MM.1S (cell line): ENCODE measurements at regions not wholly inside any gene's neighbourhood (a gene's known extent, or its start where the extent isn't known, plus 50 kb on each side); places are given as distances from the start of the nearest gene placed in this dataset.

Source experiments
- DNase-seq: peaks from one replicate; pipeline ENCODE4 v3.0.0-alpha.2; 2015
- H2AFZ ChIP-seq: fragments of 300-600 bp; sonication (generic); 2 replicates; pipeline ENCODE4 v1.6.0; 2016; ENCODE audit warnings: antibody characterized with exemption, low read length
- H3F3A ChIP-seq: fragments of 300-600 bp; sonication (generic); 2 replicates; pipeline ENCODE4 v1.6.1; 2016; ENCODE audit warnings: mild to moderate bottlenecking, antibody characterized with exemption, low read length, moderate library complexity, mixed read lengths; ENCODE audit not compliant: insufficient read depth
- H3K27ac ChIP-seq: fragments of 300-600 bp; sonication (generic); 2 replicates; pipeline ENCODE4 v1.5.1; 2016; ENCODE audit warnings: mild to moderate bottlenecking, low read length
- H3K27me3 ChIP-seq: fragments of 300-600 bp; sonication (generic); replicated peaks from 2 replicates; pipeline ENCODE4 v1.6.0; 2016; ENCODE audit warnings: low read length; ENCODE audit not compliant: insufficient read depth
- H3K36me3 ChIP-seq: fragments of 300-600 bp; sonication (generic); replicated peaks from 2 replicates; pipeline ENCODE4 v1.6.1; 2016; ENCODE audit warnings: mild to moderate bottlenecking, low read length, mixed read lengths; ENCODE audit not compliant: insufficient read depth
- H3K4me1 ChIP-seq: fragments of 300-600 bp; sonication (generic); 2 replicates; pipeline ENCODE4 v1.6.1; 2016; ENCODE audit warnings: low read length, mixed read lengths
- H3K4me2 ChIP-seq: fragments of 300-600 bp; sonication (generic); 2 replicates; pipeline ENCODE4 v1.6.0; 2016; ENCODE audit warnings: low read depth, low read length
- H3K4me3 ChIP-seq: fragments of 300-600 bp; sonication (generic); 2 replicates; pipeline ENCODE4 v1.5.1; 2016; ENCODE audit warnings: low read length, mixed read lengths
- H3K79me2 ChIP-seq: fragments of 300-600 bp; sonication (generic); 2 replicates; pipeline ENCODE4 v1.6.1; 2016; ENCODE audit warnings: mixed run types, low read length, mixed read lengths
- H3K9ac ChIP-seq: fragments of 300-600 bp; sonication (generic); 2 replicates; pipeline ENCODE4 v1.6.1; 2016; ENCODE audit warnings: low read length, mixed read lengths
- H3K9me2 ChIP-seq: fragments of 300-600 bp; sonication (generic); replicated peaks from 2 replicates; pipeline ENCODE4 v1.6.1; 2016; ENCODE audit warnings: mild to moderate bottlenecking, low read length, mixed read lengths; ENCODE audit not compliant: insufficient read depth
- H3K9me3 ChIP-seq: fragments of 300-600 bp; sonication (generic); replicated peaks from 2 replicates; pipeline ENCODE4 v1.6.1; 2016; ENCODE audit warnings: mild to moderate bottlenecking, low read length, mixed read lengths; ENCODE audit not compliant: insufficient read depth
- H4K20me1 ChIP-seq: fragments of 300-600 bp; sonication (generic); 2 replicates; pipeline ENCODE4 v1.6.1; 2016; ENCODE audit warnings: mild to moderate bottlenecking, low read length, moderate library complexity, mixed read lengths; ENCODE audit not compliant: insufficient read depth
- CTCF ChIP-seq: fragments of 300-600 bp; sonication (generic); IDR thresholded peaks from 2 replicates; pipeline ENCODE4 v1.5.1; 2016; ENCODE audit warnings: antibody characterized with exemption, low read length, mixed read lengths
- EZH2 ChIP-seq: fragments of 300-600 bp; sonication (generic); optimal IDR thresholded peaks from 2 replicates; pipeline ENCODE3; 2017; ENCODE audit warnings: low read depth, mild to moderate bottlenecking, antibody characterized with exemption, low read length, mixed read lengths
- EZH2phosphoT487 ChIP-seq: fragments of 300-600 bp; sonication (generic); IDR thresholded peaks from 2 replicates; pipeline ENCODE4 v1.6.1; 2018; ENCODE audit warnings: antibody characterized with exemption, low read length

- no peaks in the 10 kb centered on the region for H3F3A ChIP-seq
- H3K9ac ChIP-seq, result no peak overlapping the region
- H3K27me3 ChIP-seq, result no peaks in the 10 kb centered on the region
- H3K4me1 ChIP-seq, result no peaks in the 10 kb centered on the region
- no peak overlapping the region for H3K4me3 ChIP-seq
- no peak for DNase-seq
- no peaks in the 10 kb centered on the region for H3K9me3 ChIP-seq
- H4K20me1 ChIP-seq, result no peaks in the 10 kb centered on the region
- no peaks in the 10 kb centered on the region for H3K36me3 ChIP-seq
- no peak overlapping the region for H3K4me2 ChIP-seq
- H3K9me2 ChIP-seq, result no peaks in the 10 kb centered on the region
- TF ChIP-seq CTCF (no peak), EZH2 (no peak), EZH2phosphoT487 (no peak)
- no peak overlapping the region for H2AFZ ChIP-seq
- no peak overlapping the region for H3K27ac ChIP-seq
- no peaks in the 10 kb centered on the region for H3K79me2 ChIP-seq
Observed at GRCh38 chr14:81728447-81728846, 194.8 kb upstream of the SEL1L start.

- Histone ChIP-seq H4K20me1 (no peaks in the 10 kb centered on the region), H2AFZ (no peak overlapping the region), H3K79me2 (no peaks in the 10 kb centered on the region), H3K9me3 (no peaks in the 10 kb centered on the region), H3K4me2 (no peak overlapping the region), H3K9ac (no peak overlapping the region), H3K36me3 (no peaks in the 10 kb centered on the region), H3K4me1 (no peaks in the 10 kb centered on the region), H3K9me2 (no peaks in the 10 kb centered on the region), H3F3A (no peaks in the 10 kb centered on the region), H3K27ac (no peak overlapping the region), H3K27me3 (no peaks in the 10 kb centered on the region), H3K4me3 (no peak overlapping the region)
- no peak for DNase-seq
- TF ChIP-seq EZH2, result no peak
- TF ChIP-seq EZH2phosphoT487, result no peak
- TF ChIP-seq CTCF, result no peak
Observed at GRCh38 chr14:81729622-81730021, 196.0 kb upstream of the SEL1L start.

GRCh38 chr14:81737938-81738337 is 204.3 kb upstream of the SEL1L start:
- H3K4me2 ChIP-seq, result no peak overlapping the region
- no peak overlapping the region for H3K4me3 ChIP-seq
- DNase-seq, result no peak
- H3K4me1 ChIP-seq, result no peaks in the 10 kb centered on the region
- H2AFZ ChIP-seq, result no peak overlapping the region
- H3K36me3 ChIP-seq, result no peaks in the 10 kb centered on the region
- TF ChIP-seq CTCF (no peak), EZH2phosphoT487 (no peak), EZH2 (no peak)
- H3K9me2 ChIP-seq, result no peaks in the 10 kb centered on the region
- no peak overlapping the region for H3K9ac ChIP-seq
- H3K79me2 ChIP-seq, result no peaks in the 10 kb centered on the region
- H3K27ac ChIP-seq, result no peak overlapping the region
- no peaks in the 10 kb centered on the region for H3F3A ChIP-seq
- no peaks in the 10 kb centered on the region for H3K9me3 ChIP-seq
- no peaks in the 10 kb centered on the region for H3K27me3 ChIP-seq
- H4K20me1 ChIP-seq, result no peaks in the 10 kb centered on the region
